CD4-positive, alpha-beta T cell treated with Interleukin-21 for 1 hour (primary cell): ENCODE measurements at regions not wholly inside any gene's neighbourhood (a gene's known extent, or its start where the extent isn't known, plus 50 kb on each side); places are given as distances from the start of the nearest gene placed in this dataset.

Source experiments
- DNase-seq: peaks from one replicate; pipeline ENCODE4 v3.0.0-alpha.2; 2020

DNA sequence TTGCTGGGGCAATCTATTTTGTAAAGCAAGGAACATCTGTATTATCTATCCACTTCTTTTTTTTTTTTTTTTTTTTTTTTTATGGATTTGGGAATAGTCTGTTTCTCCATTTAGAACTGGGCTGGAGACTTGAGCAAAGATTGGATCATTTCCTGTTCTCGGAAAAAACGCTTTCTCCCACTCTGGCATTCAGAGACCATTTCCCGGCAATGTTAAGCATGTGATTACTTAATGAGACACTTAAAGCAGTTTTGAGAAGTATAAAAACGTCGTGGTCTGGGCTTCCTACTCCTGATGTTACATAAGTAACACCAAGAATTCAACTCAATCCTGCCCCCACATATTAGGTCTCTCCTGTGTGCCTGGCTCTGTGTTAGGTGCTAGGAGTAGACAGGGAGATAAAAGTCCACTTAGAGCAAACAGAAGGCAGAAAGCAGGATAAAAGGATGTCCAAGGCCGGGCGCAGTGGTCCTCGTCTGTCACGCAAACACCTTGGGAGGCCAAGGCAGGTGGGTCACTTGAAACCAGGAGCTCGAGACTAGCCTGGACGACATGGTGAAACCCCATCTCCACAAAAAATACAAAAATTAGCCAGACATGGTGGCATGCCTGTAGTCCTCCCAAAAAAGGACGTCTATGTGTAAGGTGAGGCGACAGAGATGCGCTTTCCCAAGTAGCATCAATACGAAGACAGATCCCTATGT lies 152.1 kb upstream of the GSC start:
- no peak for DNase-seq

GRCh38 chr14:94921456-94921855 lies 151.5 kb upstream of the GSC start:
- no peak for DNase-seq

- no peak for DNase-seq
Observed at GRCh38 chr14:94919896-94920295, 150.0 kb upstream of the GSC start.

GRCh38 chr14:94918896-94919295 lies 149.0 kb upstream of the GSC start:
- DNase-seq, result no peak

GRCh38 chr14:94917041-94917600 lies 147.2 kb upstream of the GSC start:
- DNase-seq, result no peak

GRCh38 chr14:94914191-94914590 lies 144.3 kb upstream of the GSC start:
- no peak for DNase-seq

- DNase-seq, result no peak
Observed at GRCh38 chr14:94907626-94908261, 137.8 kb upstream of the GSC start.

DNA sequence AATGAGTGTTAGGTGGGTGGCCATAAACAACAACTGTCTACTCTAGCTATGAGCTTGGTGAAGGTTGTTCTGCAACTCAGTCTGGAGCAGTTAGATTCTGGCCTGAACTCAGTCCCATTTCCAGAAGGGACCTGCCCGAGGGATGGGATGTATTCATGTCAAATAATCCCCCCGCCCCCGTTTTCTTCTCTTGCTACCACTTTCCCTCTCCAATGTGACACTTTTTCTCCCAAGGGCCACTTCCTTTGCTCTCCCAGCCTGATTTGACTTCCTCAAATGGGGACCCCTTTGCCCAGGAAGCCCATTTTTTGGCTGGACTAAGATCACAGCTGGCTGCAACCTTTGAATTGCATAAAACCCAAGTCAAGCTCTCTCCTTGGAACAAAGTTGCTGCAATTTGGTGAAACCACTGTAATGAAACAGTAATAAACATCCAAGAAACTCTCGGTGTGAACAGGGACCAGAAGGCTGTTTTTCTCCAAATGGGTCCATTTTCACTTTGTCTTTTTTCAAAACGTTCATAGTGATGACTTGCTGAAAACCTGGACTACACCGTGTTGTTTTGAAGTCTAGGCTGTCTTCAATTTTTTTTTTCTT lies 137.2 kb upstream of the GSC start:
- no peak for DNase-seq

DNA sequence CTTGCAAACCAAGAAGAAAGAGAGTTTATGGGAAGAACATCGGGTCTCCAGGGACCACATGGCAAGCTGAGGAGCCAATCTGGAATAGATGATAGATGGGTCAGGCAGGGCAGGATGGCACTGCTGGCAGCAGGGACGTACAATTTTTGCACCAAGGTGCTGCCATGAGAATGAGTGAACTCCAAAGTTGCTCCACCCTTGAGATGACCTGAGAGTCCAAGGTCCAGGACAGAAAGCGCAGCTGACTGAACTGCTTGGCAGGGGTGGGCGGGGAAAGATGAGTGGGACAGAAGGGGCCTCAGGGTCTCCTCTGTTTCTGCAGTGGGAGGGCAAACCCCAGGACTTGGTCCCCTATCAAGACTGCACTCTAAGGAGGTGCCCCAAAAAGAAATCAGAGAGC lies 136.7 kb upstream of the GSC start:
- no peak for DNase-seq

- DNase-seq, result no peak
Observed at GRCh38 chr14:94904636-94905035, 134.7 kb upstream of the GSC start.

DNA sequence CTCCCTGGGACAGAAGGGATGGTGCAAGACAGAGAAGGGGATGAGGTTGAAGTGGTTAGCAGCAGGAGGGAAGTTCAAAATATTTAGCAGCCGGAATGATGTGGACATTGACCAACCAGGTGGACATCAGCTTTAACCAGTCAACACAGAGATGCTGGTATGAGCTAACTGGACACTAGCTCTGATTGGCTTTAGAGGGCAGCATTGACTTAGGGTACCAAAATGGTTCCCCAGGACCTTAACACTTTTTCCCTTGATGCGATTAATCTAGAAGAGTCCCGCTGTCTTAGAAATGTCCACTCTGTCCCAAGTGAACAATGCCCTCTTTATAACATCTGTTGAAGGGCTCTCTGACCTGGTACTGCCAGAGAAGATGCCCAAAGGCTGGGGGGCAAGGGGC lies 134.0 kb upstream of the GSC start:
- no peak for DNase-seq

DNA sequence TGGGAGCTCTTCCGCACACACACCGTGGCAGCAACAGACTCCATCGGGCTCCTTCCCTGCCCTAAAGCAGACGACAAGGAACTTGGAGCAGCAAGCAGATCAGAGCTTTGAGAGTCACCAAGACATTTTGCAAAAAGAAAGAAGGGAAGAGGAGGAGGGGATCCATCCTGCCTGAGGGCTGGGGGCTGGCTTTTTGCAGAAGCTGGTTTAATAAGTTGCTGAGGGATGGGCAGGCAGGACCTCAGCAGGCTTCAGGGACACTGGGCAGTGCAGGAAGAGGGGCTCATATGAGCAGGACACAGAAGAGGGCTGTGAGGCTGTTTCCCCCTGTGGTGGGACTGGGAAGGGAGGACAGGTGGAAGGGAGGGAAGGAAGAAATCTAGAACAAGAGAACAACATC lies 133.4 kb upstream of the GSC start:
- DNase-seq, result no peak

DNA sequence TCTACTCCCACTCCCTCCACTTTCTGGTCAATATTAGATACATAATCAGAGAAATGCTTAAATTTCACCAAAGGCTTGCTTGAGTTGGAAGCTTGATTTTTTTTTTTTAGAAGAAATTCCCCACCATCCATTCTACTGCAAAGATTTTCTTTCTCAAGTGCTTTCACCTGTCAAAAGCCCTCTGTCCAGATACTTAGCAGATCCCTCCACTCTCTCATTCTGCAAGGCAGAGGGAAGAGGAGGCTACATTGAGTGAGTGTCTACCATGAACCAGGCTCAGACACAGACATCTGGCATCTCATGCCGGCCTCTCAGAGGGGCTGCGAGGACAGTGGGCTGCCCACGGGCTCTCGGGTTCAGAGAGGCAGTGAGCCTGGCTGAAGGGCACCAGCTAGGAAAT lies 127.6 kb upstream of the GSC start:
- DNase-seq, result no peak

DNA sequence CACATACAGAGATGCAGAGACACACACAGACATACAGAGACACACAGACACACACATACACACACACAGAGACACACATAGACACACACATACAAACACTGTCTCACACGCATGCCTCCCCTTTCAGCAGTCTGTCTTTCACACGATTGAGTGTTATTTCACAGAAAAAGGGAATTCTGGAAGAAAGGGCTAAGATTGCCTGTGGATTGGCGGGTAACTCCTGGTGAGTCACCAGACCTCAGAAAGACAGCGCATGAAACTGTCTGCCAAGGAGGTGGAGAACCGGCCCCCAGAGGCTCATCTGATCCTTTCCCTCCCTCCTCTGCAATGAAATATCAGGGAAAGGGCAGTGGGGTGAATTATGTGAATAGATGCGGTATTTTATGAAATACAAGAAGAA lies 127.2 kb upstream of the GSC start:
- no peak for DNase-seq

DNA sequence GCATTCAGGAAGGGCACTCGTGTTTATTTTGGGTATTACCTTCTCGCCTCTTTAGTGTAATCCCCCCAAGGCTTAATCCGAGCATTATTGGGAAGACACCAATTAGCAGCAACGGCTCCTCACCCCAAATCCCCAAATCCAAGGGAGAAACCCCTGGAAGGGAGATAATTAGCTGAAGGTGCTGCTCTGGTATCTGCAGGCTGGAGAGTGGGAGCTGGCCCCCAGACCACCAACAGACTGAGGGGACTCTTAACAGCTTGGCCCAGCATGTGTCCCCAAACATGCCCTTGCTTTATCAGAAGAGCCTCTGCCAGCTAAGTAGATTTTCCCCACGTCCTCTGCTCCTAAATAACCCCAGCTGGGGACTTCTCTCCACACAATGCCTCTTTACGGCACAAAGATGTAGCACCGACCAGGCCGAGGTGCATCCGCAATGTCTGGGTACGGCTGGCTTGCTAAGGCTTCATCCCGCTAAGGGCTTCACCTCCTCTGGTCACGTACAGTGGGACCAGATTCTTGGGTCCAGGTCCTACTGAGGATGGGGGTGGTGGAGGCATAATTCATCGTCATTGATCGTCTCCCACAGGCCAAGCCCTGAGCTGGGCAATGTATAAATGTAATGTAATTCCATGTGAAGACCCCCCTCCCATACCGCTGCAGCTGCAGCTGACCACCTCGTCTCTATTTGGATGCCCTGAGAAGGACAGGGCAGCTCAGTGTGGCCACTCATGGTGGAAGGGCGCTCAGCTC lies 123.7 kb upstream of the GSC start:
- DNase-seq, result no peak

DNA sequence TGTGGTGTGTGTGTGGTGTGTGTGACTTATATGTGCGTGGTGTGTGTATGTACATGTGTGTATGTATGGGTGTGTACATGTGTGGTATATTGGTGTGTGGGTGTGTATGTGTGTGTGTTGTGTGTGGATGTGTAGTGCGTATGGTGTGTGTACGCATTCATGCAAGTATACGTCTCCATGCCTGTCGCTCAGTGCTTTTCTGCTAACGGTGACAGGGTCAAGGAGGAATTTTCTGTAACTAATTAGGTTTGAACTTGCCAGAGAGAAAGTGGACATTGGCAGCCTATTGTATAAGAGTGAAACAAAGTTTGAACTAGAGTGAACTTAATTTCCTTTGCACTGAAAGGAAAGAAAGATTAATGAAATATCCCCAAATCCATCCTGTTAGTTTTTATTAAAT lies 120.9 kb upstream of the GSC start:
- DNase-seq, result no peak

- DNase-seq, result no peak
Observed at GRCh38 chr14:94889520-94890312, 119.8 kb upstream of the GSC start.

- DNase-seq, result no peak
Observed at GRCh38 chr14:94888121-94888520, 118.2 kb upstream of the GSC start.

- no peak for DNase-seq
Observed at GRCh38 chr14:94887591-94887990, 117.7 kb upstream of the GSC start.

DNA sequence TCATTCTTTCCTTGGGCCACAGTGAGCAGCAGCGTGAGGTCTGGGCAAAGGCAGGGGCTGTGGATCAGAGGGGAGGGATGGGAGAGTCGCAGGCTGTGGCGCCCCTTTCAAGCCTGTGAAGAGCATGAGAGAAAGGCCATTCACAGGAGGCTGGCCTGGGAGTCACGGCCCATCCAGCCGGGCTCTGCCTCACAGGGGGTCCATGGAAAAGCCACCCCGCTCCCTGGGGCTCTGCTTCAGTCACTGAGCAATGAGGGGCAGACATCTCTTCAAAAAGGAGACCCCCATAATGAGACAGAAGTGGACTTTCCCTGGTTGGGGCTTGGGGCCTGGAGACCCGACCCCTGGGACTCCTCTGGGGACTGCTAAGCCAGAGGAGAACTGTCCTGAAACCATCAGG lies 117.0 kb upstream of the GSC start:
- no peak for DNase-seq

DNA sequence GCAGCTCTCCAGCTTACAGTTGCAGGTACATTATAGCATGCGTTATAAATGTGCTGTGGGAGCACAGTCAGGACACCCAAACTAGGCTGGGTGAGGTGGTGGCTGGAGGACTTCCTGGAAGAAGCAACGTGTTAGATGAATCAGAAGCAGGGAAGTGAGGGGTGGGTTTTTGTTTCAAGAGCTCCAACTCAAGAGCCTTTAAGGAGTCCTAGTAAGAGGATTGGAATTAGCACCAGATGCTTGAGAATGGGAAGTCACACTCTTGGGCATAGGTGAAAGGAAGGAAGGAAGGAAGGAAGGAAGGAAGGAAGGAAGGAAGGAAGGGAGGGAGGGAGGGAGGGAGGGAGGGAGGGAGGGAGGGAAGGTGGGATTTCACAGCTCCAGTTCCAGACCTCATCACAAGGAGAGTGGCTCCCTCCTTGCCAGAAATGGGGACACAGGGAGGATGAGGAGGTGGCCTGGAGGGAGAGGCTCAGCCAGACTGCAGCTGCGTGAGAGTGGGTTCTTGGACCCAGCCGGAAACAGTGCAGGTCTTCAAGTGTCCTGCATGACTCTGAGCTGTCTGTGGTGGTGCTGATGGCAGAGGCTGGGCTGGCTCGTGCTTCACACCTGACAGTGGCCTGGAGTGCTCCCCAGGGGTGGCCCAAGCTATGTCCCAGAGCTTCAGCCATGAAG lies 115.7 kb upstream of the GSC start:
- DNase-seq, result no peak

- DNase-seq, result no peak
Observed at GRCh38 chr14:94884616-94885230, 114.8 kb upstream of the GSC start.
